ENCODE measurements at regions not wholly inside any gene's neighbourhood (a gene's known extent, or its start where the extent isn't known, plus 50 kb on each side); places are given as distances from the start of the nearest gene placed in this dataset.

GRCh38 chr1:106768501-106768900 is 288.0 kb upstream of the PRMT6 start:
- Histone ChIP-seq H3K4me3 (ENCODE audit: low read length) (no peak overlapping the region), H3K4me1 (ENCODE audit: control insufficient read depth, insufficient read depth, low read length) (peaks cover 3% of the 10 kb centered on the region)

GRCh38 chr1:106773206-106773605 is 283.3 kb upstream of the PRMT6 start:
- no peaks in the 10 kb centered on the region for H3K27me3 ChIP-seq (ENCODE audit: control insufficient read depth, insufficient read depth, low read length)
- no peaks in the 10 kb centered on the region for H3K4me1 ChIP-seq (ENCODE audit: control insufficient read depth, insufficient read depth, low read length)
- no peak overlapping the region for H3K9ac ChIP-seq (ENCODE audit: low read length)
- H3K4me3 ChIP-seq (ENCODE audit: low read length) = no peak overlapping the region
- no peak overlapping the region for H3K27ac ChIP-seq (ENCODE audit: low read depth, low read length)
- no peaks in the 10 kb centered on the region for H3K36me3 ChIP-seq (ENCODE audit: control insufficient read depth, insufficient read depth, low read length)

More at GRCh38 chr1:106768501-106768900, 288.0 kb upstream of the PRMT6 start:
- no peaks in the 10 kb centered on the region for H3K36me3 ChIP-seq (ENCODE audit: control insufficient read depth, insufficient read depth, low read length)
- no peak overlapping the region for H3K9ac ChIP-seq (ENCODE audit: low read length)
- no peaks in the 10 kb centered on the region for H3K27me3 ChIP-seq (ENCODE audit: control insufficient read depth, insufficient read depth, low read length)
- no peak overlapping the region for H3K27ac ChIP-seq (ENCODE audit: low read depth, low read length)

- Histone ChIP-seq H3K4me1 (ENCODE audit: control insufficient read depth, insufficient read depth, low read length) (no peaks in the 10 kb centered on the region), H3K36me3 (ENCODE audit: control insufficient read depth, insufficient read depth, low read length) (no peaks in the 10 kb centered on the region), H3K27ac (ENCODE audit: low read depth, low read length) (no peak overlapping the region), H3K4me3 (ENCODE audit: low read length) (no peak overlapping the region), H3K9ac (ENCODE audit: low read length) (no peak overlapping the region), H3K27me3 (ENCODE audit: control insufficient read depth, insufficient read depth, low read length) (no peaks in the 10 kb centered on the region)
Measured at GRCh38 chr1:106780066-106780465, 276.4 kb upstream of the PRMT6 start.

- H3K27ac ChIP-seq (ENCODE audit: low read depth, low read length) = no peak overlapping the region
- H3K9ac ChIP-seq (ENCODE audit: low read length) = no peak overlapping the region
- H3K27me3 ChIP-seq (ENCODE audit: control insufficient read depth, insufficient read depth, low read length) = no peaks in the 10 kb centered on the region
- no peak overlapping the region for H3K4me3 ChIP-seq (ENCODE audit: low read length)
- no peaks in the 10 kb centered on the region for H3K4me1 ChIP-seq (ENCODE audit: control insufficient read depth, insufficient read depth, low read length)
- H3K36me3 ChIP-seq (ENCODE audit: control insufficient read depth, insufficient read depth, low read length) = no peaks in the 10 kb centered on the region
Measured at GRCh38 chr1:106780806-106781569, 275.5 kb upstream of the PRMT6 start.

- Histone ChIP-seq H3K9ac (ENCODE audit: low read length) (no peak overlapping the region), H3K27ac (ENCODE audit: low read depth, low read length) (no peak overlapping the region), H3K4me1 (ENCODE audit: control insufficient read depth, insufficient read depth, low read length) (no peaks in the 10 kb centered on the region), H3K4me3 (ENCODE audit: low read length) (no peak overlapping the region), H3K27me3 (ENCODE audit: control insufficient read depth, insufficient read depth, low read length) (no peaks in the 10 kb centered on the region), H3K36me3 (ENCODE audit: control insufficient read depth, insufficient read depth, low read length) (no peaks in the 10 kb centered on the region)
Measured at GRCh38 chr1:106785176-106785575, 271.3 kb upstream of the PRMT6 start.

- H3K36me3 ChIP-seq (ENCODE audit: control insufficient read depth, insufficient read depth, low read length) = no peaks in the 10 kb centered on the region
- no peaks in the 10 kb centered on the region for H3K27me3 ChIP-seq (ENCODE audit: control insufficient read depth, insufficient read depth, low read length)
- no peak overlapping the region for H3K27ac ChIP-seq (ENCODE audit: low read depth, low read length)
- no peak overlapping the region for H3K4me3 ChIP-seq (ENCODE audit: low read length)
- H3K9ac ChIP-seq (ENCODE audit: low read length) = no peak overlapping the region
- no peaks in the 10 kb centered on the region for H3K4me1 ChIP-seq (ENCODE audit: control insufficient read depth, insufficient read depth, low read length)
Measured at GRCh38 chr1:106787520-106787919, 269.0 kb upstream of the PRMT6 start.

GRCh38 chr1:106789686-106790085 is 266.8 kb upstream of the PRMT6 start:
- Histone ChIP-seq H3K9ac (ENCODE audit: low read length) (no peak overlapping the region), H3K36me3 (ENCODE audit: control insufficient read depth, insufficient read depth, low read length) (no peaks in the 10 kb centered on the region), H3K27me3 (ENCODE audit: control insufficient read depth, insufficient read depth, low read length) (no peaks in the 10 kb centered on the region), H3K4me1 (ENCODE audit: control insufficient read depth, insufficient read depth, low read length) (no peaks in the 10 kb centered on the region), H3K4me3 (ENCODE audit: low read length) (no peak overlapping the region), H3K27ac (ENCODE audit: low read depth, low read length) (no peak overlapping the region)

- H3K27ac ChIP-seq (ENCODE audit: low read depth, low read length) = no peak overlapping the region
- H3K4me1 ChIP-seq (ENCODE audit: control insufficient read depth, insufficient read depth, low read length) = no peaks in the 10 kb centered on the region
- no peaks in the 10 kb centered on the region for H3K36me3 ChIP-seq (ENCODE audit: control insufficient read depth, insufficient read depth, low read length)
- H3K4me3 ChIP-seq (ENCODE audit: low read length) = no peak overlapping the region
- no peak overlapping the region for H3K9ac ChIP-seq (ENCODE audit: low read length)
- no peaks in the 10 kb centered on the region for H3K27me3 ChIP-seq (ENCODE audit: control insufficient read depth, insufficient read depth, low read length)
Measured at GRCh38 chr1:106791041-106791440, 265.4 kb upstream of the PRMT6 start.

- Histone ChIP-seq H3K9ac (ENCODE audit: low read length) (no peak overlapping the region), H3K27me3 (ENCODE audit: control insufficient read depth, insufficient read depth, low read length) (no peaks in the 10 kb centered on the region), H3K4me3 (ENCODE audit: low read length) (no peak overlapping the region), H3K4me1 (ENCODE audit: control insufficient read depth, insufficient read depth, low read length) (no peaks in the 10 kb centered on the region), H3K27ac (ENCODE audit: low read depth, low read length) (no peak overlapping the region), H3K36me3 (ENCODE audit: control insufficient read depth, insufficient read depth, low read length) (no peaks in the 10 kb centered on the region)
Measured at GRCh38 chr1:106793651-106794050, 262.8 kb upstream of the PRMT6 start.

GRCh38 chr1:106798991-106799390 is 257.5 kb upstream of the PRMT6 start:
- no peak overlapping the region for H3K4me3 ChIP-seq (ENCODE audit: low read length)
- no peak overlapping the region for H3K27ac ChIP-seq (ENCODE audit: low read depth, low read length)
- H3K36me3 ChIP-seq (ENCODE audit: control insufficient read depth, insufficient read depth, low read length) = no peaks in the 10 kb centered on the region
- H3K4me1 ChIP-seq (ENCODE audit: control insufficient read depth, insufficient read depth, low read length) = no peaks in the 10 kb centered on the region
- H3K27me3 ChIP-seq (ENCODE audit: control insufficient read depth, insufficient read depth, low read length) = no peaks in the 10 kb centered on the region
- no peak overlapping the region for H3K9ac ChIP-seq (ENCODE audit: low read length)

GRCh38 chr1:106802181-106802580 is 254.3 kb upstream of the PRMT6 start:
- Histone ChIP-seq H3K4me3 (ENCODE audit: low read length) (no peak overlapping the region), H3K27ac (ENCODE audit: low read depth, low read length) (no peak overlapping the region), H3K4me1 (ENCODE audit: control insufficient read depth, insufficient read depth, low read length) (no peaks in the 10 kb centered on the region)

GRCh38 chr1:106814418-106814817 is 242.1 kb upstream of the PRMT6 start:
- Histone ChIP-seq H3K36me3 (ENCODE audit: control insufficient read depth, insufficient read depth, low read length) (no peaks in the 10 kb centered on the region), H3K4me3 (ENCODE audit: low read length) (no peak overlapping the region), H3K4me1 (ENCODE audit: control insufficient read depth, insufficient read depth, low read length) (no peaks in the 10 kb centered on the region), H3K9ac (ENCODE audit: low read length) (no peak overlapping the region), H3K27ac (ENCODE audit: low read depth, low read length) (no peak overlapping the region), H3K27me3 (ENCODE audit: control insufficient read depth, insufficient read depth, low read length) (no peaks in the 10 kb centered on the region)

More at GRCh38 chr1:106802181-106802580, 254.3 kb upstream of the PRMT6 start:
- Histone ChIP-seq H3K9ac (ENCODE audit: low read length) (no peak overlapping the region), H3K27me3 (ENCODE audit: control insufficient read depth, insufficient read depth, low read length) (no peaks in the 10 kb centered on the region), H3K36me3 (ENCODE audit: control insufficient read depth, insufficient read depth, low read length) (no peaks in the 10 kb centered on the region)

- no peak overlapping the region for H3K27ac ChIP-seq (ENCODE audit: low read depth, low read length)
Measured at GRCh38 chr1:106817575-106817974, 238.9 kb upstream of the PRMT6 start.

More at GRCh38 chr1:106817575-106817974, 238.9 kb upstream of the PRMT6 start:
- Histone ChIP-seq H3K27me3 (ENCODE audit: control insufficient read depth, insufficient read depth, low read length) (no peaks in the 10 kb centered on the region), H3K36me3 (ENCODE audit: control insufficient read depth, insufficient read depth, low read length) (no peaks in the 10 kb centered on the region), H3K9ac (ENCODE audit: low read length) (no peak overlapping the region), H3K4me3 (ENCODE audit: low read length) (no peak overlapping the region), H3K4me1 (ENCODE audit: control insufficient read depth, insufficient read depth, low read length) (no peaks in the 10 kb centered on the region)
